SK-N-SH (cell line): ENCODE measurements at regions not wholly inside any gene's neighbourhood (a gene's known extent, or its start where the extent isn't known, plus 50 kb on each side); places are given as distances from the start of the nearest gene placed in this dataset.

Experiments used
- EP300 ChIP-seq, 2 experiments: IDR thresholded peaks; 2 replicates each; pipeline versions ENCODE4 v1.4.0 to v1.6.1; 2012; ENCODE audit warnings: borderline replicate concordance in 1 of 2, low read depth in 1 of 2, low read length in 1 of 2
- FOXM1 ChIP-seq: IDR thresholded peaks from 2 replicates; pipeline ENCODE4 v1.4.0; 2012; ENCODE audit warnings: low read depth, mild to moderate bottlenecking
- NRF1 ChIP-seq: IDR thresholded peaks from 2 replicates; pipeline ENCODE4 v1.6.1; 2012; ENCODE audit warnings: low read depth, mild to moderate bottlenecking, low read length
- POLR2AphosphoS5 ChIP-seq: IDR thresholded peaks from 2 replicates; pipeline ENCODE4 v1.6.1; 2012; ENCODE audit warnings: low read depth, low read length
- RAD21 ChIP-seq: IDR thresholded peaks from 2 replicates; pipeline ENCODE4 v1.6.1; 2012; ENCODE audit warnings: mild to moderate bottlenecking, low read length
- SMC3 ChIP-seq: IDR thresholded peaks from 2 replicates; pipeline ENCODE4 v1.6.1; 2012; ENCODE audit warnings: low read depth, low read length, improper control_type of control experiment
- YY1 ChIP-seq: IDR thresholded peaks from 2 replicates; pipeline ENCODE4 v1.4.0; 2012; ENCODE audit warnings: low read depth, mild to moderate bottlenecking
- TF ChIP-seq, protein P1 (sequence below): IDR thresholded peaks from 2 replicates; pipeline ENCODE4 v1.4.0; 2012; ENCODE audit warnings: low read depth
- TF ChIP-seq, protein P2 (sequence below): fragments of 200-600 bp; sonication (generic); IDR thresholded peaks from 2 replicates; pipeline ENCODE4 v1.6.1; 2017; ENCODE audit warnings: antibody characterized with exemption, mild to moderate bottlenecking, moderate library complexity

DNA sequence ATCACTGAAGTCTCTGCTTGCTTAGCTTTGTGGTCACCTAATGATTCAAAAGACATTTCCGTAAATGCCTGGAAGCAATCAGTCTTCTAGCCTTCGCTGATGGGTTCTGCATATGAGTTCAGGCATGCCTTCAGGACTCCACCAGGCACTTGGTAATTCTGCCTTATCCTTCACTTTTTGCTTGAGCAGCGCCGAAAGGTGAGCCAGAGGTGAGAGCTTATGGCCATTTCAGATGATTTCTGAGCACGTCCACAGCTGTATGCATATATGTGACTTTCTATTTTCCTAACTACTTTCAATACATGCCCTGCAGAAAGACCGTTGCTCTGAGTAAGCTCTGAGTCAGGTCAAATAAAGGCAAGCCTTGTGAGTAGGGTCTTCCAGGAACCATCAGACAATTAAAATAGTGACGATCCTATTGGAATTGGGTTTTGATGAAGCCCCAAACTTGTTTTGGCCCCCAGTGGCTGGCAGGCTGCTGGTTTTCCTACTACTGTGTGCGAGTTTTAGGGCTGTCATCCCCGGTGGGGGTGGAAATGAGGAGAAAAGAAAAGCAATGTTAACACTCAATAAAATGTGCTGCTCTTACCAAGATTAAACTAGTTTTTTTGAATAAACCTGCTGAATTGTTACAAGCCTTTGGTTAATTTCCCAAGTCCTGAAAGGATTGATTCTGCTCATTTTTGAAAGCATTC is 154.4 kb upstream of the AKR1E2 start:
- TF ChIP-seq, protein P1, sequence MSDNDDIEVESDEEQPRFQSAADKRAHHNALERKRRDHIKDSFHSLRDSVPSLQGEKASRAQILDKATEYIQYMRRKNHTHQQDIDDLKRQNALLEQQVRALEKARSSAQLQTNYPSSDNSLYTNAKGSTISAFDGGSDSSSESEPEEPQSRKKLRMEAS = peak; percentile 38; the same call in 1 of the 2 replicates
- no peak for TF ChIP-seq NRF1
- peak; percentile 77 for TF ChIP-seq FOXM1
- TF ChIP-seq, protein P2, sequence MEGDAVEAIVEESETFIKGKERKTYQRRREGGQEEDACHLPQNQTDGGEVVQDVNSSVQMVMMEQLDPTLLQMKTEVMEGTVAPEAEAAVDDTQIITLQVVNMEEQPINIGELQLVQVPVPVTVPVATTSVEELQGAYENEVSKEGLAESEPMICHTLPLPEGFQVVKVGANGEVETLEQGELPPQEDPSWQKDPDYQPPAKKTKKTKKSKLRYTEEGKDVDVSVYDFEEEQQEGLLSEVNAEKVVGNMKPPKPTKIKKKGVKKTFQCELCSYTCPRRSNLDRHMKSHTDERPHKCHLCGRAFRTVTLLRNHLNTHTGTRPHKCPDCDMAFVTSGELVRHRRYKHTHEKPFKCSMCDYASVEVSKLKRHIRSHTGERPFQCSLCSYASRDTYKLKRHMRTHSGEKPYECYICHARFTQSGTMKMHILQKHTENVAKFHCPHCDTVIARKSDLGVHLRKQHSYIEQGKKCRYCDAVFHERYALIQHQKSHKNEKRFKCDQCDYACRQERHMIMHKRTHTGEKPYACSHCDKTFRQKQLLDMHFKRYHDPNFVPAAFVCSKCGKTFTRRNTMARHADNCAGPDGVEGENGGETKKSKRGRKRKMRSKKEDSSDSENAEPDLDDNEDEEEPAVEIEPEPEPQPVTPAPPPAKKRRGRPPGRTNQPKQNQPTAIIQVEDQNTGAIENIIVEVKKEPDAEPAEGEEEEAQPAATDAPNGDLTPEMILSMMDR = no peak
- no peak for TF ChIP-seq SMC3
- TF ChIP-seq RAD21 = no peak
- TF ChIP-seq YY1 = no peak
- TF ChIP-seq EP300 (IDR thresholded peaks at IDR 0.05; ENCODE audit: borderline replicate concordance in 1 of 2, low read depth in 1 of 2, low read length in 1 of 2) = peak; percentile 73 to 88; a peak in 3 of 4 replicates
- peak; percentile 64; the same call in 1 of the 2 replicates for TF ChIP-seq POLR2AphosphoS5
